Stimulated activated CD4-positive, alpha-beta T cell treated with anti-CD3 and anti-CD28 coated beads, Interleukin-4, amount 100 ng/mL, for 1 hour (primary cell): ENCODE measurements at regions not wholly inside any gene's neighbourhood (a gene's known extent, or its start where the extent isn't known, plus 50 kb on each side); places are given as distances from the start of the nearest gene placed in this dataset.
"Not testable (repeated sequence)": the region's sequence is repeated elsewhere in the genome, so short reads cannot be mapped to it uniquely, and the experiment has no call there.

Source experiments
- DNase-seq: peaks from one replicate; pipeline ENCODE4 v3.0.0-alpha.2; 2020

- no peak for DNase-seq
Observed at GRCh38 chr22:23500508-23501260, 79.4 kb downstream of the IGLL1 start.

- DNase-seq: no peak
Observed at GRCh38 chr22:23499845-23500500, 80.1 kb downstream of the IGLL1 start.

GRCh38 chr22:23498811-23499798 lies 81.0 kb downstream of the IGLL1 start:
- DNase-seq: no peak

GRCh38 chr22:23497889-23498288 lies 82.2 kb downstream of the IGLL1 start:
- not testable (repeated sequence) for DNase-seq

GRCh38 chr22:23497016-23497885 lies 82.8 kb downstream of the IGLL1 start:
- no peak for DNase-seq

GRCh38 chr22:23496445-23496833 lies 83.7 kb downstream of the IGLL1 start:
- no peak for DNase-seq

GRCh38 chr22:23495614-23496444 lies 84.3 kb downstream of the IGLL1 start:
- no peak for DNase-seq

- DNase-seq: no peak
Observed at GRCh38 chr22:23494930-23495266, 85.2 kb downstream of the IGLL1 start.

- no peak for DNase-seq
Observed at GRCh38 chr22:23485490-23485889, 94.6 kb downstream of the IGLL1 start.

GRCh38 chr22:23484651-23485050 lies 95.4 kb downstream of the IGLL1 start:
- no peak for DNase-seq

- no peak for DNase-seq
Observed at GRCh38 chr22:23481369-23481768, 98.7 kb downstream of the IGLL1 start.

- DNase-seq: no peak
Observed at GRCh38 chr22:23478175-23478574, 101.9 kb downstream of the IGLL1 start.

- DNase-seq: not testable (repeated sequence)
Observed at GRCh38 chr22:23474531-23474930, 105.6 kb downstream of the IGLL1 start.

GRCh38 chr22:23473901-23474300 lies 106.2 kb downstream of the IGLL1 start:
- no peak for DNase-seq

- not testable (repeated sequence) for DNase-seq
Observed at GRCh38 chr22:23472376-23472775, 107.7 kb downstream of the IGLL1 start.

GRCh38 chr22:23471698-23472097 lies 108.4 kb downstream of the IGLL1 start:
- no peak for DNase-seq

GRCh38 chr22:23470811-23471389 lies 109.2 kb downstream of the IGLL1 start:
- DNase-seq: no peak

- DNase-seq: no peak
Observed at GRCh38 chr22:23467721-23468294, 112.3 kb downstream of the IGLL1 start.

- no peak for DNase-seq
Observed at GRCh38 chr22:23466351-23466750, 113.7 kb downstream of the IGLL1 start.

GRCh38 chr22:23464796-23465195 lies 115.3 kb downstream of the IGLL1 start:
- DNase-seq: not testable (repeated sequence)
